ENCODE measurements at regions not wholly inside any gene's neighbourhood (a gene's known extent, or its start where the extent isn't known, plus 50 kb on each side); places are given as distances from the start of the nearest gene placed in this dataset.

DNA sequence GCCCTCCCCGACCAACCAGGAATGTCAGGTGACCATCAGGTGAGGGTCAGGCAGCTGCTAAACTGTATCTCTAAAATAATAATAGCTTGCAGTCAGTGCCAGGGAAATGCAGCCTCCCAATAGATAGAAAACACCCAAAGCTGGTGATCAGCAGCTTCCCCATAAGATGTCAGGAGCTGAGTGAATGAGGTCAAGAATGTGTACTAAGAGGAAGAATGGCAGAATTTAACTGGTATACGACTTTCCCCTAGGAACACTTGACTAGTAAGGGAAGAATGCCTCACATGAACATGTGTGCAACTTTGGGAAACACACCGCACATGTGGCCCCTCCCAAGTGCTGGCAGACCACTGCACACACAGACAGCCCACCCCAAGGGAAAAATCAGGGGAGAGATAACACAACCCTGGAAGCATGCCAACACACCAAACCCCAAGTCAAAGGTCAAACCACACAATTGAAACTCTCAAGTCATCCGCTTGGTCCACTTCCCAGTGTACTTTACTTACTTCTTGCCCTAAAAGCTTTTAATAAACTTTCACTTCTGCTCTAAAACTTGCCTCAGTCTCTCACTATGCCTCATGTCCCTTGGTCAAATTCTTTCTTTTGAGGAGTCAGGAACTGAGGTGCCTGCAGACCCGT, 806.5 kb downstream of the OTOL1 start:
- H3K4me3 ChIP-seq: no peak overlapping the region
- H3K4me1 ChIP-seq: no peaks in the 10 kb centered on the region
- TF ChIP-seq ATOH8 (CRISPR knock-in tag; IDR thresholded peaks at IDR 0.05; ENCODE audit: low read depth) (no peak), RAD21 (conservative IDR thresholded peaks at IDR 0.05 in 1 of 2, IDR thresholded peaks at IDR 0.05 in 1 of 2) (no peak), EHMT2 (IDR thresholded peaks at IDR 0.05; ENCODE audit: low read depth) (no peak), NFE2L2 (conservative IDR thresholded peaks at IDR 0.05; ENCODE audit: low read length) (no peak), TP53 (CRISPR knock-in tag; IDR thresholded peaks at IDR 0.05) (no peak), FOXS1 (CRISPR knock-in tag; IDR thresholded peaks at IDR 0.05) (no peak), HOXB13 (CRISPR knock-in tag; IDR thresholded peaks at IDR 0.05; ENCODE audit: low read depth) (no peak), KDM5A (IDR thresholded peaks at IDR 0.05) (no peak), ZSCAN20 (CRISPR knock-in tag; IDR thresholded peaks at IDR 0.05) (no peak), RARB (CRISPR knock-in tag; IDR thresholded peaks at IDR 0.05) (no peak), NPAS2 (CRISPR knock-in tag; IDR thresholded peaks at IDR 0.05; ENCODE audit: borderline replicate concordance) (no peak), PHF8 (IDR thresholded peaks at IDR 0.05; ENCODE audit: borderline replicate concordance, low read depth) (no peak), HES2 (IDR thresholded peaks at IDR 0.05) (no peak)
- TF ChIP-seq, protein P1, sequence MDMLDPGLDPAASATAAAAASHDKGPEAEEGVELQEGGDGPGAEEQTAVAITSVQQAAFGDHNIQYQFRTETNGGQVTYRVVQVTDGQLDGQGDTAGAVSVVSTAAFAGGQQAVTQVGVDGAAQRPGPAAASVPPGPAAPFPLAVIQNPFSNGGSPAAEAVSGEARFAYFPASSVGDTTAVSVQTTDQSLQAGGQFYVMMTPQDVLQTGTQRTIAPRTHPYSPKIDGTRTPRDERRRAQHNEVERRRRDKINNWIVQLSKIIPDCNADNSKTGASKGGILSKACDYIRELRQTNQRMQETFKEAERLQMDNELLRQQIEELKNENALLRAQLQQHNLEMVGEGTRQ (IDR thresholded peaks at IDR 0.05): no peak
- whole genome bisulfite sequencing (ENCODE audit: missing lambda C conversion rate): 72% methylated on average over 5 of the region's 5 CpGs
- no peak for ATAC-seq
- POLR2A ChIA-PET: no interaction called here
- no peaks in the 10 kb centered on the region for H3K9me3 ChIP-seq
- no peak for DNase-seq (ENCODE audit: low read depth in 1 of 2, low spot score in 1 of 2)
- CTCF ChIA-PET: no interaction called here
- no peak overlapping the region for H3K27ac ChIP-seq
- H3K4me2 ChIP-seq: no peak overlapping the region
- no peak for FAIRE-seq

- FAIRE-seq: no peak
- TF ChIP-seq MAZ (IDR thresholded peaks at IDR 0.05; ENCODE audit: borderline replicate concordance, low read depth, low read length): no peak
- TF ChIP-seq TFCP2L1 (CRISPR knock-in tag; IDR thresholded peaks at IDR 0.05): no peak
- TF ChIP-seq NR3C1 (IDR thresholded peaks at IDR 0.05): no peak
- H3K4me3 ChIP-seq: no peak overlapping the region
- H3K27ac ChIP-seq: no peak overlapping the region
- ChIA-PET POLR2A (no interaction called here), CTCF (no interaction called here)
- no peaks in the 10 kb centered on the region for H3K4me1 ChIP-seq
- WGBS (ENCODE audit: missing lambda C conversion rate): 92% methylated on average over 2 of the region's 2 CpGs
- H3K9me3 ChIP-seq: no peaks in the 10 kb centered on the region
- DNase-seq (ENCODE audit: low read depth in 1 of 2, low spot score in 1 of 2): no peak
- no peak overlapping the region for H3K4me2 ChIP-seq
- ATAC-seq: no peak
Measured at GRCh38 chr3:162317046-162317445, 820.4 kb downstream of the OTOL1 start.

- peaks cover 9% of the 10 kb centered on the region; the same call in 1 of the 3 replicates for H3K4me1 ChIP-seq
- H3K4me3 ChIP-seq: no peak overlapping the region
- ATAC-seq (no peak), FAIRE-seq (no peak), DNase-seq (ENCODE audit: low read depth in 1 of 2, low spot score in 1 of 2) (no peak)
- ChIA-PET POLR2A (no interaction called here), CTCF (no interaction called here)
- H3K4me2 ChIP-seq: no peak overlapping the region
- TF ChIP-seq SREBF2 (IDR thresholded peaks at IDR 0.05) (no peak), RNF2 (IDR thresholded peaks at IDR 0.05; ENCODE audit: borderline replicate concordance, low read depth) (no peak), ZC3H11A (IDR thresholded peaks at IDR 0.05) (no peak), HES2 (IDR thresholded peaks at IDR 0.05) (no peak), POLR2A (IDR thresholded peaks at IDR 0.05; ENCODE audit: low read length) (no peak), HOXA7 (CRISPR knock-in tag; IDR thresholded peaks at IDR 0.05) (no peak)
- TF ChIP-seq, protein P1 (IDR thresholded peaks at IDR 0.05): no peak
- TF ChIP-seq, protein P2, sequence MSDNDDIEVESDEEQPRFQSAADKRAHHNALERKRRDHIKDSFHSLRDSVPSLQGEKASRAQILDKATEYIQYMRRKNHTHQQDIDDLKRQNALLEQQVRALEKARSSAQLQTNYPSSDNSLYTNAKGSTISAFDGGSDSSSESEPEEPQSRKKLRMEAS (IDR thresholded peaks at IDR 0.05): no peak
- no peak overlapping the region for H3K27ac ChIP-seq
- no peaks in the 10 kb centered on the region for H3K9me3 ChIP-seq
- 85% methylated on average over 1 of the region's 1 CpG for WGBS (ENCODE audit: missing lambda C conversion rate)
Measured at GRCh38 chr3:162328649-162329048, 832.0 kb downstream of the OTOL1 start.

Data from A549 (cell line).